WTC11 (cell line): ENCODE measurements at regions not wholly inside any gene's neighbourhood (a gene's known extent, or its start where the extent isn't known, plus 50 kb on each side); places are given as distances from the start of the nearest gene placed in this dataset.

ENCODE experiments used
- ATAC-seq: fragments of 200-7000 bp; cut with Tn5 transposase; 2 replicates; pipeline ENCODE4 v1.10.0; 2021; ENCODE audit warnings: mild to moderate bottlenecking, moderate library complexity
- CTCF ChIA-PET: fragments of 300-600 bp; sonication (Branson Sonifier 250); formaldehyde crosslinking; loops from one replicate; lab custom pipeline; 2021; ENCODE audit warnings: antibody characterized with exemption; lab: Charles Lee
- POLR2A ChIA-PET: fragments of 350-600 bp; sonication (Branson Sonifier 250); formaldehyde crosslinking; loops from one replicate; lab custom pipeline; 2021; ENCODE audit warnings: antibody characterized with exemption; lab: Charles Lee
- DNase-seq: peaks from one replicate; pipeline ENCODE4 v3.0.0; 2021; ENCODE audit warnings: low spot score
- H3K27ac Mint-ChIP-seq: 2 replicates; pipeline ENCODE4 v1.8.0; 2021; ENCODE audit warnings: mixed read lengths
- H3K27me3 Mint-ChIP-seq: 2 replicates; pipeline ENCODE4 v1.8.0; 2021; ENCODE audit warnings: low read depth, mild to moderate bottlenecking, moderate library complexity, mixed read lengths
- H3K36me3 Mint-ChIP-seq: 2 replicates; pipeline ENCODE4 v1.8.0; 2021; ENCODE audit warnings: mixed read lengths
- H3K4me1 Mint-ChIP-seq: 2 replicates; pipeline ENCODE4 v1.8.0; 2022; ENCODE audit warnings: mixed read lengths
- H3K4me3 Mint-ChIP-seq: 2 replicates; pipeline ENCODE4 v1.8.0; 2021; ENCODE audit warnings: mild to moderate bottlenecking, moderate library complexity, mixed read lengths
- H3K9me3 Mint-ChIP-seq: 2 replicates; pipeline ENCODE4 v1.8.0; 2021; ENCODE audit warnings: mixed read lengths
- CREB1 ChIP-seq: sonication (generic); formaldehyde crosslinking; IDR thresholded peaks from 2 replicates; pipeline ENCODE4 v1.8.0; 2023; ENCODE audit warnings: mild to moderate bottlenecking, missing genetic modification reagents
- ELF4 ChIP-seq: sonication (generic); formaldehyde crosslinking; IDR thresholded peaks from 2 replicates; pipeline ENCODE4 v1.8.1; 2022; ENCODE audit warnings: low read depth, mild to moderate bottlenecking, moderate library complexity, missing genetic modification reagents
- ESRRA ChIP-seq: sonication (generic); formaldehyde crosslinking; IDR thresholded peaks from 2 replicates; pipeline ENCODE4 v1.8.1; 2022; ENCODE audit warnings: mild to moderate bottlenecking, missing genetic modification reagents, borderline replicate concordance
- FOXK1 ChIP-seq: sonication (generic); formaldehyde crosslinking; IDR thresholded peaks from 2 replicates; pipeline ENCODE4 v1.8.0; 2022; ENCODE audit warnings: mild to moderate bottlenecking, moderate library complexity, missing genetic modification reagents
- FOXP1 ChIP-seq: sonication (generic); formaldehyde crosslinking; IDR thresholded peaks from 2 replicates; pipeline ENCODE4 v1.8.0; 2022; ENCODE audit warnings: missing genetic modification reagents, mild to moderate bottlenecking, moderate library complexity, borderline replicate concordance
- JAZF1 ChIP-seq: fragments of 250-450 bp; sonication (Bioruptor Pico); IDR thresholded peaks from 2 replicates; pipeline ENCODE4 v1.9.0; 2021; ENCODE audit warnings: moderate library complexity, mild to moderate bottlenecking, inconsistent platforms
- NFE2L1 ChIP-seq: sonication (generic); formaldehyde crosslinking; IDR thresholded peaks from 2 replicates; pipeline ENCODE4 v1.8.1; 2023; ENCODE audit warnings: missing genetic modification reagents
- SMAD3 ChIP-seq: sonication (generic); formaldehyde crosslinking; IDR thresholded peaks from 2 replicates; pipeline ENCODE4 v1.8.0; 2022; ENCODE audit warnings: missing genetic modification reagents, mild to moderate bottlenecking, borderline replicate concordance
- TCF7 ChIP-seq: sonication (generic); formaldehyde crosslinking; IDR thresholded peaks from 2 replicates; pipeline ENCODE4 v1.8.0; 2022; ENCODE audit warnings: mild to moderate bottlenecking, low read depth, missing genetic modification reagents, moderate library complexity
- ZNF232 ChIP-seq: sonication (generic); formaldehyde crosslinking; IDR thresholded peaks from 2 replicates; pipeline ENCODE4 v1.8.0; 2022; ENCODE audit warnings: mild to moderate bottlenecking, missing genetic modification reagents
- ZNF671 ChIP-seq: fragments of 250-450 bp; sonication (Bioruptor Pico); IDR thresholded peaks from 2 replicates; pipeline ENCODE4 v1.8.0; 2021; ENCODE audit warnings: mild to moderate bottlenecking
- TF ChIP-seq, protein P1 (sequence below): fragments of 250-450 bp; sonication (Bioruptor Pico); IDR thresholded peaks from 2 replicates; pipeline ENCODE4 v1.9.0; 2021; ENCODE audit warnings: mild to moderate bottlenecking
- TF ChIP-seq, protein P2 (sequence below): sonication (generic); formaldehyde crosslinking; IDR thresholded peaks from 2 replicates; pipeline ENCODE4 v1.8.1; 2023; ENCODE audit warnings: mild to moderate bottlenecking, missing genetic modification reagents
- TF ChIP-seq, protein P3 (sequence below): fragments of 250-450 bp; sonication (Bioruptor Pico); IDR thresholded peaks from 2 replicates; pipeline ENCODE4 v1.8.0; 2021; ENCODE audit warnings: mild to moderate bottlenecking
- TF ChIP-seq, protein P4 (sequence below): fragments of 250-450 bp; sonication (Bioruptor Pico); conservative IDR thresholded peaks from 2 replicates; pipeline ENCODE4 v1.9.0; 2021; ENCODE audit warnings: mild to moderate bottlenecking
- TF ChIP-seq, protein P5 (sequence below): sonication (generic); formaldehyde crosslinking; conservative IDR thresholded peaks from 2 replicates; pipeline ENCODE4 v1.8.1; 2023; ENCODE audit warnings: mild to moderate bottlenecking, low read depth, missing genetic modification reagents, moderate library complexity
- TF ChIP-seq, protein P6 (sequence below): sonication (generic); formaldehyde crosslinking; conservative IDR thresholded peaks from 2 replicates; pipeline ENCODE4 v1.8.1; 2022; ENCODE audit warnings: mild to moderate bottlenecking, missing genetic modification reagents
- TF ChIP-seq, protein P7 (sequence below): sonication (generic); formaldehyde crosslinking; IDR thresholded peaks from 2 replicates; pipeline ENCODE4 v1.8.1; 2022; ENCODE audit warnings: low read depth, mild to moderate bottlenecking, moderate library complexity, missing genetic modification reagents, borderline replicate concordance

DNA sequence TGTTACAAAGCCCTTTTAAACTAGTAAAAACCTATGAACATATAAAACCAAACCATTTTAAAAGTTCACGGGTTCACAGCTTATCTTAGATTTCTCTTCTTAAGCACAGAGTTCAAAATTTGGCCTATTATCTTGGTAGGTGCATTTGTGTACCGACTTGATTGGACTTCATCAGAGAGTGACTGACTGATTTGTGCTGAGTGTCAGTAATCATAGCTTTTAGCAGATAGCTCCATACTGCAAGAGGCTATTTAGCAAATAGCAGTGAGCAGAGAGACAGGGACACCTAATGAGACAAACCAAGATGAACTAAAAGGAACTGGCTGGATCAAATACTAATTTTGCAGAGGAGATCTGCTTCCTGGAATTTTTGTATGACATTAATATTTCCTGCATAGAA lies 274.5 kb downstream of the PRR16 start:
- Mint-ChIP-seq H3K27ac (no peak overlapping the region), H3K4me3 (no peak overlapping the region), H3K36me3 (no peaks in the 10 kb centered on the region), H3K27me3 (no peaks in the 10 kb centered on the region)
- POLR2A ChIA-PET = no interaction called here
- CTCF ChIA-PET = no interaction called here
- DNase-seq = no peak
- ATAC-seq = no peak
- TF ChIP-seq ZNF671 (CRISPR knock-in tag) = no peak
- no peak for TF ChIP-seq JAZF1 (CRISPR knock-in tag)
- TF ChIP-seq, protein P1, sequence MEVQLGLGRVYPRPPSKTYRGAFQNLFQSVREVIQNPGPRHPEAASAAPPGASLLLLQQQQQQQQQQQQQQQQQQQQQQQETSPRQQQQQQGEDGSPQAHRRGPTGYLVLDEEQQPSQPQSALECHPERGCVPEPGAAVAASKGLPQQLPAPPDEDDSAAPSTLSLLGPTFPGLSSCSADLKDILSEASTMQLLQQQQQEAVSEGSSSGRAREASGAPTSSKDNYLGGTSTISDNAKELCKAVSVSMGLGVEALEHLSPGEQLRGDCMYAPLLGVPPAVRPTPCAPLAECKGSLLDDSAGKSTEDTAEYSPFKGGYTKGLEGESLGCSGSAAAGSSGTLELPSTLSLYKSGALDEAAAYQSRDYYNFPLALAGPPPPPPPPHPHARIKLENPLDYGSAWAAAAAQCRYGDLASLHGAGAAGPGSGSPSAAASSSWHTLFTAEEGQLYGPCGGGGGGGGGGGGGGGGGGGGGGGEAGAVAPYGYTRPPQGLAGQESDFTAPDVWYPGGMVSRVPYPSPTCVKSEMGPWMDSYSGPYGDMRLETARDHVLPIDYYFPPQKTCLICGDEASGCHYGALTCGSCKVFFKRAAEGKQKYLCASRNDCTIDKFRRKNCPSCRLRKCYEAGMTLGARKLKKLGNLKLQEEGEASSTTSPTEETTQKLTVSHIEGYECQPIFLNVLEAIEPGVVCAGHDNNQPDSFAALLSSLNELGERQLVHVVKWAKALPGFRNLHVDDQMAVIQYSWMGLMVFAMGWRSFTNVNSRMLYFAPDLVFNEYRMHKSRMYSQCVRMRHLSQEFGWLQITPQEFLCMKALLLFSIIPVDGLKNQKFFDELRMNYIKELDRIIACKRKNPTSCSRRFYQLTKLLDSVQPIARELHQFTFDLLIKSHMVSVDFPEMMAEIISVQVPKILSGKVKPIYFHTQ (CRISPR knock-in tag) = no peak
- TF ChIP-seq, all 79 proteins: peak for 0
- no peaks in the 10 kb centered on the region for H3K9me3 Mint-ChIP-seq
- H3K4me1 Mint-ChIP-seq = peaks cover 18% of the 10 kb centered on the region

DNA sequence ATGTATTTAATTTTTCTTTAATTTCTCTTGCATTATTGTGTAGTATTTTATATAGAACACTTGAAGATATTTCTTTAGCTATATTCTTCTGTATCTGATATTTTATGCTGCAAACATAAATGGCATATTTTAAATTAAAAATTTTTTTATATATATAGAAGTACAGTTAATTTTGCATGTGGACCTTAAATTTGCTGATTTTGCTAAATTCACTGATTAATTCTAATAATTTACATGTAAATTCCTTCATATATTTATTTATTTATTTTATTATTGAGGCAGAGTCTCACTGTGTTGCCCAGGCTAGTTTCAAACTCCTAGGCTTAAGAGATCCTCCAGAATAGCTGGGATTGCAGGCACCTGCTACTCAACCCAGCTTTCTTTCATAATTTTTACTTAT lies 276.9 kb downstream of the PRR16 start:
- ATAC-seq = no peak
- H3K4me1 Mint-ChIP-seq = peaks cover 9% of the 10 kb centered on the region; the same call in 1 of the 2 replicates
- POLR2A ChIA-PET = no interaction called here
- no peaks in the 10 kb centered on the region for H3K9me3 Mint-ChIP-seq
- H3K36me3 Mint-ChIP-seq = no peaks in the 10 kb centered on the region
- DNase-seq = no peak
- no peak overlapping the region for H3K27ac Mint-ChIP-seq
- no peak overlapping the region for H3K4me3 Mint-ChIP-seq
- no peaks in the 10 kb centered on the region for H3K27me3 Mint-ChIP-seq
- CTCF ChIA-PET = no interaction called here
- no peak for TF ChIP-seq CREB1 (CRISPR knock-in tag)
- no peak for TF ChIP-seq FOXP1
- TF ChIP-seq ZNF232 (CRISPR knock-in tag) = no peak
- TF ChIP-seq ESRRA = no peak
- TF ChIP-seq, protein P2, sequence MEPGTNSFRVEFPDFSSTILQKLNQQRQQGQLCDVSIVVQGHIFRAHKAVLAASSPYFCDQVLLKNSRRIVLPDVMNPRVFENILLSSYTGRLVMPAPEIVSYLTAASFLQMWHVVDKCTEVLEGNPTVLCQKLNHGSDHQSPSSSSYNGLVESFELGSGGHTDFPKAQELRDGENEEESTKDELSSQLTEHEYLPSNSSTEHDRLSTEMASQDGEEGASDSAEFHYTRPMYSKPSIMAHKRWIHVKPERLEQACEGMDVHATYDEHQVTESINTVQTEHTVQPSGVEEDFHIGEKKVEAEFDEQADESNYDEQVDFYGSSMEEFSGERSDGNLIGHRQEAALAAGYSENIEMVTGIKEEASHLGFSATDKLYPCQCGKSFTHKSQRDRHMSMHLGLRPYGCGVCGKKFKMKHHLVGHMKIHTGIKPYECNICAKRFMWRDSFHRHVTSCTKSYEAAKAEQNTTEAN (CRISPR knock-in tag) = no peak
- TF ChIP-seq, protein P3, sequence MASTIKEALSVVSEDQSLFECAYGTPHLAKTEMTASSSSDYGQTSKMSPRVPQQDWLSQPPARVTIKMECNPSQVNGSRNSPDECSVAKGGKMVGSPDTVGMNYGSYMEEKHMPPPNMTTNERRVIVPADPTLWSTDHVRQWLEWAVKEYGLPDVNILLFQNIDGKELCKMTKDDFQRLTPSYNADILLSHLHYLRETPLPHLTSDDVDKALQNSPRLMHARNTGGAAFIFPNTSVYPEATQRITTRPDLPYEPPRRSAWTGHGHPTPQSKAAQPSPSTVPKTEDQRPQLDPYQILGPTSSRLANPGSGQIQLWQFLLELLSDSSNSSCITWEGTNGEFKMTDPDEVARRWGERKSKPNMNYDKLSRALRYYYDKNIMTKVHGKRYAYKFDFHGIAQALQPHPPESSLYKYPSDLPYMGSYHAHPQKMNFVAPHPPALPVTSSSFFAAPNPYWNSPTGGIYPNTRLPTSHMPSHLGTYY (CRISPR knock-in tag) = no peak

DNA sequence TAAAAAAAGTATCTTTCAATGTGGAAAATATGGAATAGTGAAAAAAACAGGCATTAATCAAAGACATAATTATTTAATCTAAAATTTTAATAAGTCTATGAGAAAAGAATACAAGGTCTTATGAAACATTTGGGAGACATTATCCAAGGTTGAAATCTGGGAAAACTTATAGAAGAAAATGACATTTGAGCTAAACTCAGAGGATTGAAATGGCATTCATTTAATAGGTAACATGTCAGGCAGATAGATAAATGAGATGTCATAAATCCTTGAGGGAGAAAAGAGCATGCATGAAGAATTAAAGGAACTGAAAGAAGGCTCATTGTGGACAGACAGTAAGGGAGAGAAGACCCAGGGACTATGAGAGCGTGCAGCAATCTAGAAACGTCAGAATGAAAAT lies 284.4 kb downstream of the PRR16 start:
- Mint-ChIP-seq H3K36me3 (peaks cover 4% of the 10 kb centered on the region; the same call in 1 of the 2 replicates), H3K27ac (no peak overlapping the region), H3K4me1 (peaks cover 13% of the 10 kb centered on the region), H3K27me3 (no peaks in the 10 kb centered on the region), H3K4me3 (no peak overlapping the region), H3K9me3 (peaks cover 8% of the 10 kb centered on the region)
- no peak for ATAC-seq
- no peak for DNase-seq
- POLR2A ChIA-PET = no interaction called here
- CTCF ChIA-PET = no interaction called here
- no peak for TF ChIP-seq ESRRA
- TF ChIP-seq, protein P4, sequence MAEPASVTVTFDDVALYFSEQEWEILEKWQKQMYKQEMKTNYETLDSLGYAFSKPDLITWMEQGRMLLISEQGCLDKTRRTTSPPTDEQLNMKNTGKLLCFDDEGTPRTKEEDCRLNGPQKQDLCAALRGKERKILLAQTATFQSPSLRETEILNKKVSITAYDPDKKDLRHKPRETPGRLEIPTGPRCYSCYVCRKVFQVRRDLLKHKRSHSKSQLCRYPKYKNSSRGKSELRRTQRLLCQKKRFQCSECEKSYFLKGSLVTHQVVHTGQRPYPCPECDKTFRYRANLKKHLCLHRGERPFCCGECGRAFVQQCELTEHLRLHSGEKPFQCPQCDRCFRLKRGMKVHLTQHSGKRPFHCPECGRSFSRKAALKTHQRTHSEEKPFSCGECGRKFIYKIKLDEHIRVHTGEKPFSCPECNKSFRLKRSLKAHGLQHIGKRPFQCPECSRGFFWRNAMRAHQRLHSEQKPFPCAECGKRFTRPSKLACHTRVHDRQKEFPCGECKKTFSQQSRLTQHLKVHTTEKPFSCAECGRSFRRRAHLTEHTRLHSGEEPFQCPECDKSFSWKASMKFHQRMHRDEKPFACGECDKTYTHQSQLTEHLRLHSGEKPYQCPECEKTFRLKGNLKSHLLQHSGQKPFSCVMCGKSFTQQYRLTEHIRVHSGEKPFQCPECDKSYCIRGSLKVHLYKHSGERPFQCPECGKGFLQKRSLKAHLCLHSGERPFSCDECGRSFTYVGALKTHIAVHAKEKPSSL (CRISPR knock-in tag) = no peak
- TF ChIP-seq, protein P5, sequence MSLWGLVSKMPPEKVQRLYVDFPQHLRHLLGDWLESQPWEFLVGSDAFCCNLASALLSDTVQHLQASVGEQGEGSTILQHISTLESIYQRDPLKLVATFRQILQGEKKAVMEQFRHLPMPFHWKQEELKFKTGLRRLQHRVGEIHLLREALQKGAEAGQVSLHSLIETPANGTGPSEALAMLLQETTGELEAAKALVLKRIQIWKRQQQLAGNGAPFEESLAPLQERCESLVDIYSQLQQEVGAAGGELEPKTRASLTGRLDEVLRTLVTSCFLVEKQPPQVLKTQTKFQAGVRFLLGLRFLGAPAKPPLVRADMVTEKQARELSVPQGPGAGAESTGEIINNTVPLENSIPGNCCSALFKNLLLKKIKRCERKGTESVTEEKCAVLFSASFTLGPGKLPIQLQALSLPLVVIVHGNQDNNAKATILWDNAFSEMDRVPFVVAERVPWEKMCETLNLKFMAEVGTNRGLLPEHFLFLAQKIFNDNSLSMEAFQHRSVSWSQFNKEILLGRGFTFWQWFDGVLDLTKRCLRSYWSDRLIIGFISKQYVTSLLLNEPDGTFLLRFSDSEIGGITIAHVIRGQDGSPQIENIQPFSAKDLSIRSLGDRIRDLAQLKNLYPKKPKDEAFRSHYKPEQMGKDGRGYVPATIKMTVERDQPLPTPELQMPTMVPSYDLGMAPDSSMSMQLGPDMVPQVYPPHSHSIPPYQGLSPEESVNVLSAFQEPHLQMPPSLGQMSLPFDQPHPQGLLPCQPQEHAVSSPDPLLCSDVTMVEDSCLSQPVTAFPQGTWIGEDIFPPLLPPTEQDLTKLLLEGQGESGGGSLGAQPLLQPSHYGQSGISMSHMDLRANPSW = no peak
- TF ChIP-seq ELF4 (CRISPR knock-in tag) = no peak
- no peak for TF ChIP-seq CREB1 (CRISPR knock-in tag)
- no peak for TF ChIP-seq SMAD3 (CRISPR knock-in tag)
- TF ChIP-seq FOXK1 = no peak
- TF ChIP-seq TCF7 = no peak
- TF ChIP-seq NFE2L1 = no peak
- TF ChIP-seq, protein P6, sequence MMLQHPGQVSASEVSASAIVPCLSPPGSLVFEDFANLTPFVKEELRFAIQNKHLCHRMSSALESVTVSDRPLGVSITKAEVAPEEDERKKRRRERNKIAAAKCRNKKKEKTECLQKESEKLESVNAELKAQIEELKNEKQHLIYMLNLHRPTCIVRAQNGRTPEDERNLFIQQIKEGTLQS (CRISPR knock-in tag) = no peak
- TF ChIP-seq, protein P2 (CRISPR knock-in tag) = no peak
- no peak for TF ChIP-seq ZNF232 (CRISPR knock-in tag)
- TF ChIP-seq, protein P7, sequence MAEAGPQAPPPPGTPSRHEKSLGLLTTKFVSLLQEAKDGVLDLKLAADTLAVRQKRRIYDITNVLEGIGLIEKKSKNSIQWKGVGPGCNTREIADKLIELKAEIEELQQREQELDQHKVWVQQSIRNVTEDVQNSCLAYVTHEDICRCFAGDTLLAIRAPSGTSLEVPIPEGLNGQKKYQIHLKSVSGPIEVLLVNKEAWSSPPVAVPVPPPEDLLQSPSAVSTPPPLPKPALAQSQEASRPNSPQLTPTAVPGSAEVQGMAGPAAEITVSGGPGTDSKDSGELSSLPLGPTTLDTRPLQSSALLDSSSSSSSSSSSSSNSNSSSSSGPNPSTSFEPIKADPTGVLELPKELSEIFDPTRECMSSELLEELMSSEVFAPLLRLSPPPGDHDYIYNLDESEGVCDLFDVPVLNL = no peak
- no peak for TF ChIP-seq FOXP1
